K562 (cell line): ENCODE measurements at regions not wholly inside any gene's neighbourhood (a gene's known extent, or its start where the extent isn't known, plus 50 kb on each side); places are given as distances from the start of the nearest gene placed in this dataset.

Experiments used
- EGR1 ChIP-seq: fragments of 450-650 bp; conservative IDR thresholded peaks from 2 replicates; pipeline ENCODE4 v1.6.1; 2017; ENCODE audit warnings: mild to moderate bottlenecking
- RAD21 ChIP-seq, 2 experiments: fragments of 250-450 bp in 1 of 2; fragments of 450-650 bp in 1 of 2; sonication (Bioruptor Pico) in 1 of 2; formaldehyde crosslinking in 1 of 2; IDR thresholded peaks in 1 of 2; conservative IDR thresholded peaks in 1 of 2; 2 replicates each; pipeline versions ENCODE4 v1.4.0 to v1.8.0; 2020 to 2022; ENCODE audit warnings: mild to moderate bottlenecking in 2 of 2, moderate library complexity in 1 of 2

- TF ChIP-seq EGR1 (no peak), RAD21 (CRISPR knock-in tag; conservative IDR thresholded peaks at IDR 0.05 in 1 of 2, IDR thresholded peaks at IDR 0.05 in 1 of 2) (no peak)
These were observed 87.4 kb upstream of the GK2 start for GRCh38 chr4:79495447-79495846.
